ENCODE measurements at regions not wholly inside any gene's neighbourhood (a gene's known extent, or its start where the extent isn't known, plus 50 kb on each side); places are given as distances from the start of the nearest gene placed in this dataset.

DNA sequence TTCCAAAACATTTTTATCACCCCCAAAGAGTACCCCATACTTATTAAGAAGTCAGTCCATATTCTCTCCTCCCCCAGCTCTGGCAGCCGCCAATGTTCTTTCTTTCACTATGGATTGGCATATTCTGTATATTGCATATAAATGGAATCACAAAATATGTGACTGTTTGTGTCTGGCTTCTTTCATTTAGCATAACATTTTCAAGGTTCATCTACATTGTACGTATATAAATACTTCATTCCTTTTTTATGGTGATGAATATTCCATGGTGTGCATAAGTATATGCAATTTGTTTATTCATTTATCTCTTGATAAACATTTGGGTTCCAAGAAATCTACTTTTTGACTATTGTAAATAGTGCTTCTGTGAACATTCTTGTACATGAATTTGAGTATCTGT lies 653.1 kb downstream of the XPNPEP1 start:
- ATAC-seq: no peak
- peaks cover 32 to 39% of the 10 kb centered on the region in 2 experiments; a peak in 3 of 4 replicates for H3K9me3 ChIP-seq (ENCODE audit: control insufficient read depth in 1 of 2, insufficient read depth in 1 of 2, low read depth in 1 of 2, low read length in 2 of 2)
- no peak for DNase-seq (ENCODE audit: low read depth, low spot score)
- H2AFZ ChIP-seq (ENCODE audit: low read depth, low read length, poor library complexity, severe bottlenecking): no peak overlapping the region
- RAD21 ChIA-PET (ENCODE audit: low non-redundant PET in 1 of 2, low total read pairs in 2 of 2, uncharacterized antibody in 2 of 2, unreplicated experiment in 2 of 2): no interaction called here
- no peaks in the 10 kb centered on the region for H3K27me3 ChIP-seq (ENCODE audit: insufficient read depth, low read length)
- no peaks in the 10 kb centered on the region for H3K4me1 ChIP-seq (ENCODE audit: control insufficient read depth in 1 of 2, insufficient read depth in 2 of 2, low read length in 2 of 2)
- no peak overlapping the region for H3K9ac ChIP-seq (ENCODE audit: low read length)
- intact Hi-C loops (cut with micrococcal nuclease): no loop called here
- H3K4me2 ChIP-seq (ENCODE audit: low read length): no peak overlapping the region
- no peak overlapping the region for H3K4me3 ChIP-seq (replicated peaks in 1 of 2; ENCODE audit: low read depth in 1 of 2, low read length in 2 of 2)
- no peak for TF ChIP-seq ATF3 (IDR thresholded peaks at IDR 0.05)
- no peaks in the 10 kb centered on the region for H3K79me2 ChIP-seq (ENCODE audit: insufficient read depth, low read length)
- CTCF ChIA-PET: no interaction called here
- no peaks in the 10 kb centered on the region for H3K9me2 ChIP-seq (ENCODE audit: insufficient read depth)
- H3K36me3 ChIP-seq (ENCODE audit: control insufficient read depth in 1 of 2, insufficient read depth in 2 of 2, low read length in 2 of 2): no peaks in the 10 kb centered on the region
- BruUV-seq (replicated peaks): no TSS peak
- H4K20me1 ChIP-seq (ENCODE audit: insufficient read depth): no peaks in the 10 kb centered on the region
- H3K27ac ChIP-seq (ENCODE audit: low read depth, low read length): no peak overlapping the region
- POLR2A ChIA-PET: no interaction called here

DNA sequence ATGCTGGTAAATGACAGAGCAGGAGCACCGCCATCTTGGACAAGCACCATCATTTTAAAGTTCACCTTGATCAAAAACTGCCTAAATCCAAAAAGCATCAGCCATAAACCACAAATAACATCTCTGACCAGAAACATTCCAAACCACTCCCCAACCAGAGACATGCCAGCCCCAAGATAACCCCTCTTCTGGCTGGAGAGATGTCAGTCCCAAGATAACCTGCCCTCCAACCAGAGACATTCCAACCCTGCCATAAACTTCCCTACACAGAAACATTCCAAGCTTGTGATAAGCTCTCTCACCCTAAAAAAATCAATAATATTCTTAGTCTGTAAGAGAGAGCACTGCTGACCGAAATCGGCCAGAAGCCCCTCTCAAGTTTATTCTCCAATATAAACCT lies 659.3 kb downstream of the XPNPEP1 start:
- RAD21 ChIA-PET (ENCODE audit: low non-redundant PET in 1 of 2, low total read pairs in 2 of 2, uncharacterized antibody in 2 of 2, unreplicated experiment in 2 of 2): no interaction called here
- ATAC-seq: no peak
- Histone ChIP-seq H3K4me2 (ENCODE audit: low read length) (no peak overlapping the region), H3K36me3 (ENCODE audit: control insufficient read depth in 1 of 2, insufficient read depth in 2 of 2, low read length in 2 of 2) (no peaks in the 10 kb centered on the region), H3K79me2 (ENCODE audit: insufficient read depth, low read length) (no peaks in the 10 kb centered on the region), H2AFZ (ENCODE audit: low read depth, low read length, poor library complexity, severe bottlenecking) (no peak overlapping the region), H3K27me3 (ENCODE audit: insufficient read depth, low read length) (no peaks in the 10 kb centered on the region), H3K4me1 (ENCODE audit: control insufficient read depth in 1 of 2, insufficient read depth in 2 of 2, low read length in 2 of 2) (no peaks in the 10 kb centered on the region), H3K9me3 (ENCODE audit: control insufficient read depth in 1 of 2, insufficient read depth in 1 of 2, low read depth in 1 of 2, low read length in 2 of 2) (peaks cover 31 to 50% of the 10 kb centered on the region in 2 experiments; a peak in 2 of 4 replicates), H4K20me1 (ENCODE audit: insufficient read depth) (no peaks in the 10 kb centered on the region), H3K9ac (ENCODE audit: low read length) (no peak overlapping the region), H3K27ac (ENCODE audit: low read depth, low read length) (no peak overlapping the region), H3K9me2 (ENCODE audit: insufficient read depth) (no peaks in the 10 kb centered on the region), H3K4me3 (replicated peaks in 1 of 2; ENCODE audit: low read depth in 1 of 2, low read length in 2 of 2) (no peak overlapping the region)
- CTCF ChIA-PET: no interaction called here
- TF ChIP-seq POLR2A (IDR thresholded peaks at IDR 0.05; ENCODE audit: borderline replicate concordance, extremely low read depth, insufficient read depth, insufficient read length) (no peak), CEBPB (IDR thresholded peaks at IDR 0.05; ENCODE audit: low read depth) (no peak), YY1 (IDR thresholded peaks at IDR 0.05; ENCODE audit: extremely low read depth, insufficient replicate concordance, low read depth, low read length) (no peak), MAX (IDR thresholded peaks at IDR 0.05) (no peak), JUND (IDR thresholded peaks at IDR 0.05) (no peak), TCF7L2 (IDR thresholded peaks at IDR 0.05; ENCODE audit: borderline replicate concordance, extremely low read depth, insufficient read depth, insufficient read length) (no peak), FOSL1 (IDR thresholded peaks at IDR 0.05; ENCODE audit: low read depth) (no peak), ELF1 (IDR thresholded peaks at IDR 0.05; ENCODE audit: borderline replicate concordance, low read depth) (no peak)
- TF ChIP-seq, protein P1, sequence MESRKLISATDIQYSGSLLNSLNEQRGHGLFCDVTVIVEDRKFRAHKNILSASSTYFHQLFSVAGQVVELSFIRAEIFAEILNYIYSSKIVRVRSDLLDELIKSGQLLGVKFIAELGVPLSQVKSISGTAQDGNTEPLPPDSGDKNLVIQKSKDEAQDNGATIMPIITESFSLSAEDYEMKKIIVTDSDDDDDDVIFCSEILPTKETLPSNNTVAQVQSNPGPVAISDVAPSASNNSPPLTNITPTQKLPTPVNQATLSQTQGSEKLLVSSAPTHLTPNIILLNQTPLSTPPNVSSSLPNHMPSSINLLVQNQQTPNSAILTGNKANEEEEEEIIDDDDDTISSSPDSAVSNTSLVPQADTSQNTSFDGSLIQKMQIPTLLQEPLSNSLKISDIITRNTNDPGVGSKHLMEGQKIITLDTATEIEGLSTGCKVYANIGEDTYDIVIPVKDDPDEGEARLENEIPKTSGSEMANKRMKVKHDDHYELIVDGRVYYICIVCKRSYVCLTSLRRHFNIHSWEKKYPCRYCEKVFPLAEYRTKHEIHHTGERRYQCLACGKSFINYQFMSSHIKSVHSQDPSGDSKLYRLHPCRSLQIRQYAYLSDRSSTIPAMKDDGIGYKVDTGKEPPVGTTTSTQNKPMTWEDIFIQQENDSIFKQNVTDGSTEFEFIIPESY (IDR thresholded peaks at IDR 0.05; ENCODE audit: extremely low read depth, insufficient replicate concordance, low read length): no peak
- TF ChIP-seq, protein P2, sequence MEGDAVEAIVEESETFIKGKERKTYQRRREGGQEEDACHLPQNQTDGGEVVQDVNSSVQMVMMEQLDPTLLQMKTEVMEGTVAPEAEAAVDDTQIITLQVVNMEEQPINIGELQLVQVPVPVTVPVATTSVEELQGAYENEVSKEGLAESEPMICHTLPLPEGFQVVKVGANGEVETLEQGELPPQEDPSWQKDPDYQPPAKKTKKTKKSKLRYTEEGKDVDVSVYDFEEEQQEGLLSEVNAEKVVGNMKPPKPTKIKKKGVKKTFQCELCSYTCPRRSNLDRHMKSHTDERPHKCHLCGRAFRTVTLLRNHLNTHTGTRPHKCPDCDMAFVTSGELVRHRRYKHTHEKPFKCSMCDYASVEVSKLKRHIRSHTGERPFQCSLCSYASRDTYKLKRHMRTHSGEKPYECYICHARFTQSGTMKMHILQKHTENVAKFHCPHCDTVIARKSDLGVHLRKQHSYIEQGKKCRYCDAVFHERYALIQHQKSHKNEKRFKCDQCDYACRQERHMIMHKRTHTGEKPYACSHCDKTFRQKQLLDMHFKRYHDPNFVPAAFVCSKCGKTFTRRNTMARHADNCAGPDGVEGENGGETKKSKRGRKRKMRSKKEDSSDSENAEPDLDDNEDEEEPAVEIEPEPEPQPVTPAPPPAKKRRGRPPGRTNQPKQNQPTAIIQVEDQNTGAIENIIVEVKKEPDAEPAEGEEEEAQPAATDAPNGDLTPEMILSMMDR (IDR thresholded peaks at IDR 0.05 in 2 of 3, conservative IDR thresholded peaks at IDR 0.05 in 1 of 3; ENCODE audit: borderline replicate concordance in 1 of 3, insufficient read depth in 1 of 3, low read depth in 2 of 3, low read length in 2 of 3): no peak
- intact Hi-C loops (cut with micrococcal nuclease): no loop called here
- DNase-seq (ENCODE audit: low read depth, low spot score): no peak
- POLR2A ChIA-PET: no interaction called here
- no TSS peak for BruUV-seq (replicated peaks)

Data from HCT116 (cell line).